ENCODE measurements at regions not wholly inside any gene's neighbourhood (a gene's known extent, or its start where the extent isn't known, plus 50 kb on each side); places are given as distances from the start of the nearest gene placed in this dataset.
"Not testable (repeated sequence)": the region's sequence is repeated elsewhere in the genome, so short reads cannot be mapped to it uniquely, and the experiment has no call there.

DNA sequence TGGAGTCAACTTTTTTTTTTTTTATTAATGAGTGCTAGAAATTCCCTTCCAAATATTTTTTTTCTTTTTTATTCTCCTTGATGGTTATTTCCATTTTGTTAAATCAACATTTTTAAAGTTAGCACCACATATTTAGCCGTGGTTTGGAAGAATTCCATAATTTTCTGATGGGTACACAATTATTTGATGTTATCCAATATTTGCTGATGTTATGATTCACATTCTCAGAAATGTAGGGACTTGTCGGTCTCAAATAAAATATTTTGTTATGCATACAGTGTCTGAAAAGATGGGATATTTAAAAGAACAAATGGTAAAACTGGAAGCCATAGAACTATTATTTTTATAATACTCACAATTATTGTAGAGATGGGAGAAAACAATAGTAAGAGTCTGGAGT, 911.5 kb upstream of the GBE1 start:
- Mint-ChIP-seq H3K9me3 (peaks cover 18% of the 10 kb centered on the region), H3K27me3 (no peaks in the 10 kb centered on the region), H3K27ac (no peak overlapping the region), H3K4me3 (no peak overlapping the region), H3K36me3 (ENCODE audit: low read depth) (no peaks in the 10 kb centered on the region), H3K4me1 (ENCODE audit: low read depth) (no peaks in the 10 kb centered on the region)

DNA sequence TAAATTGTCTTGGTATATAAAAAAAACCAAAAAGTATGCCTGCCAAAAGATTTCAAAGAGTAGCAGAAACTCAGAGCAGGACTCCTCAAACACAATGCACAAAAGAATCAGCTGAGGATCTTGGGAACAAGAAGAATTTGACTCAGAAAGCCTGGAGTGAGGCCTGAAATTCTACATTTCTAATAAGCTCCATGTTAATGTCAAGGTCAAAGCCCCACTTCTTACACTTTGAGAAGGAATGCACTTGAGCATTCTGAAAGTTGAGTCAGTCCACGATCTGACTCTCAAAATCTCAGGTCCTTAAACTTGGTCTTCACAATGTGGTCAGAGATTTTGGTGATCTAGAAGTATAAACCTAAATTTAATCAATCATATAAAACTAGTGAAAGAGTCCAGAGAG, 910.0 kb upstream of the GBE1 start:
- Mint-ChIP-seq H3K36me3 (ENCODE audit: low read depth) (no peaks in the 10 kb centered on the region), H3K27ac (no peak overlapping the region)

DNA sequence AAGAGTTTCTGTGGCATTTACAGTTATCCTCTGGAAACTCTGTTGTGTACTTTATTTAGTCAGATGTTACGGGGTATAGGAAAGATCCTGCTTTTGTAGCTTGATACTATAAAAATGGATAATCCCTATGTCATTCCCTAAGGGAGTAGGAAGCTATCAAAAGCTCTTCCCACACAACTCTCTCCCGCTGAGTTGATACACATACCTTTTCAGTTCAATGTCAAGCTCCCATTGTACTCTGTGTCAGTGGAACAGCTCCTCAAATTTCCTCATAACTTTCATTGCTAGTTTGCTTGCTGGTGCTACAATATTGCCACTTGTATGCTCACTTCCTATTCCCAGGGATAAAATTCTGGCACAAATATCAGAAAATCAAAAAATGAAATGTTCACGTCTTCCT, 893.3 kb upstream of the GBE1 start:
- H3K4me1 Mint-ChIP-seq (ENCODE audit: low read depth) = no peaks in the 10 kb centered on the region
- no peak overlapping the region for H3K4me3 Mint-ChIP-seq
- peaks cover 11% of the 10 kb centered on the region for H3K9me3 Mint-ChIP-seq
- no peaks in the 10 kb centered on the region for H3K36me3 Mint-ChIP-seq (ENCODE audit: low read depth)
- H3K27me3 Mint-ChIP-seq = no peaks in the 10 kb centered on the region
- H3K27ac Mint-ChIP-seq = no peak overlapping the region

More for the DNA sequence above, 910.0 kb upstream of the GBE1 start:
- Mint-ChIP-seq H3K4me3 (no peak overlapping the region), H3K9me3 (peaks cover 22% of the 10 kb centered on the region), H3K4me1 (ENCODE audit: low read depth) (no peaks in the 10 kb centered on the region), H3K27me3 (no peaks in the 10 kb centered on the region)

DNA sequence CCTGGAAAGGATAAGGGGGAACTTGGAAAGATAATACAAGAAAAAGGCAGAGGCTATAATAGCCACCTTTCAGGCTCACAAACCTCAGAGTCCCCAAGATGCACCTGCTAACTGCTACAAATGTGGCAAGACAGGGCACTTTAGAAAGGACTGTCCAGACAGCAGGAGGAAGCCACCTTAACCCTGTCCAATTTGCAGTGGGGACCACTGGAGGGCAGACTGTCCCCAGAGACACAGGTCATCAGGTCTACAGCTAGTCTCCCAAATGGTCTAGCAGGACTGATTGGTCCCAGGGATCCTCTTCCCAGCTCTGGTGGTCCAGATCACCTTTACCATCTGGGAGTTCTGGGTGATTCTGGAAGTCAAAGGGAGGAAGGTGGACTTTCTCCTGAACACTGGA, 882.5 kb upstream of the GBE1 start:
- no peak overlapping the region for H3K27ac Mint-ChIP-seq
- no peaks in the 10 kb centered on the region for H3K4me1 Mint-ChIP-seq (ENCODE audit: low read depth)
- H3K4me3 Mint-ChIP-seq = no peak overlapping the region
- H3K9me3 Mint-ChIP-seq = peaks cover 6% of the 10 kb centered on the region
- no peaks in the 10 kb centered on the region for H3K36me3 Mint-ChIP-seq (ENCODE audit: low read depth)
- H3K27me3 Mint-ChIP-seq = no peaks in the 10 kb centered on the region

DNA sequence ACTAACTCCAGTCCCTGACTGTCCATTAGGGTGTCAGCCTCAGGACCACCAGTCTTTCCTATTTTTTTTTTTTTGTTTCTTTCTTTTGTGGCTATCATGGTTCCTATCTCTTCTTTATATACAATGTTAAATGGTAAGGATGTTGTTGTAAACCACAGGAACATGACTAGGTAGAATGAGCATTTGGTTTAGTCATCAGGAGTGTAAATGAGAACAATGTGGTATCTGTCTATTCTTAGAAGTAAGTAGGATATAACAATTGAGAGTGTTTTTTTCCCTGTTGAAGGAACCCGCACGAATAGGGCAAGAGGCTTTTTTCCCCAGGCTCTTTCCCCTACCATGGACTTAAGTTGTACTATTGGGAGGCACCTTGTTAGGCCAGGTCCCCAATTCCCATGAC, 880.3 kb upstream of the GBE1 start:
- Mint-ChIP-seq H3K9me3 (peaks cover 6% of the 10 kb centered on the region), H3K4me1 (ENCODE audit: low read depth) (no peaks in the 10 kb centered on the region), H3K36me3 (ENCODE audit: low read depth) (no peaks in the 10 kb centered on the region), H3K27me3 (no peaks in the 10 kb centered on the region), H3K4me3 (no peak overlapping the region), H3K27ac (no peak overlapping the region)

DNA sequence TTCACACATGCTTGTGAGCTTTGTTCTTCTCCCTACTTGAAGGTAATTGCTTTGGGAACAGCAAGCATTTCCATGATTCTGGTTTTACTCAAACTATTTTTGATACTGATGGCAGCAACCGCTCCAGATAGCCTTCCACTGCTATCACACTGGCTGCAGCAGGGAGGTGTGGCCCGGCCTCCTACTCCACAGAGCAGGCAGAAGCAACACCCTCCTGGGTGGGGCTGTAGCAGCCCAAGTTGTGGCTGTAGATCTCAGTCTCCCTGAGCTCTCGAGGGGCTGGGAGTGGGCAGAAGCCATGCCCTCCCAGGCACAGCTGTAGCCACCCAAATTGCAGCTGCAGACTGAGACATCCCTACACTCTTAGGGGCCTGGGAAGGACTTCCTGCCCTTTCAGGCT, 878.8 kb upstream of the GBE1 start:
- Mint-ChIP-seq H3K4me3 (no peak overlapping the region), H3K9me3 (no peaks in the 10 kb centered on the region), H3K4me1 (ENCODE audit: low read depth) (no peaks in the 10 kb centered on the region), H3K36me3 (ENCODE audit: low read depth) (no peaks in the 10 kb centered on the region), H3K27ac (no peak overlapping the region), H3K27me3 (no peaks in the 10 kb centered on the region)

DNA sequence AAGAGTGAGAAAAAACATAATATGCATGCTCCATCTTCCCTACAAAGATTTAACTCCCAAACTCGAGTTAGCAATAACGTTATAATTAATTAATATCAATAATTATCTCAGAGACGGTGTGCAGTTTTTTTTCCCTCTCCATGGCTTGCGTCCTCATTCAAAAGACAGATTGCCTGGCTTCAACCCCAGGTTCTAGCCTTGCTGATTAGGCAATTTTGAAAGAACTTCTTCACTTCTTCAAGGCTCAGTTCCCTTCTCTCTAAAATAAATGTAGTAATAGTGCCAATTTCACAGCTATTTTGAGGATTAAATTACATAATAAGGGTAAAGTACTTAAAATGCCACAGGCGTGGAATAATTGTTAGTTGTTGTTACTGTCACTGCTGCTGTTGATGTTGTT, 876.1 kb upstream of the GBE1 start:
- no peaks in the 10 kb centered on the region for H3K27me3 Mint-ChIP-seq
- no peaks in the 10 kb centered on the region for H3K36me3 Mint-ChIP-seq (ENCODE audit: low read depth)
- H3K4me1 Mint-ChIP-seq (ENCODE audit: low read depth) = no peaks in the 10 kb centered on the region
- H3K4me3 Mint-ChIP-seq = no peak overlapping the region
- H3K9me3 Mint-ChIP-seq = no peaks in the 10 kb centered on the region
- no peak overlapping the region for H3K27ac Mint-ChIP-seq

DNA sequence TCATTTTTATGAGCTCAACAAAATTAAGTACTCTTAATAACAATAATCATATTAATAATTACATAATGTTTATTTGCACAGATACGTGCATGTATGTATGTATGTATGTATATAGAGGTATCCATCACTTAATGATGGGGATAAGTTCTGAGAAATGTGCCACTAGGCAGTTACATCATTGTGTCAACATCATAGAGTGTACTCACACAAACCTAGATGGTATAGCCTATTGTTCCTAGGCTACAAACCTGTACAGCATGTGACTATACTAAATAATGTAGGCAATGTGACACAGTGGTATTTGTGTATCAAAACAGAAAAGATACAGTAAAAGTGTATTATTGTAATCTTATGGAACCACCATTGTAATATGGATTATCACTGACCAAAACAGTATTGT, 874.7 kb upstream of the GBE1 start:
- Mint-ChIP-seq H3K27ac (no peak overlapping the region), H3K36me3 (ENCODE audit: low read depth) (no peaks in the 10 kb centered on the region), H3K4me1 (ENCODE audit: low read depth) (no peaks in the 10 kb centered on the region), H3K9me3 (peaks cover under 1% of the 10 kb centered on the region), H3K27me3 (no peaks in the 10 kb centered on the region), H3K4me3 (no peak overlapping the region)

DNA sequence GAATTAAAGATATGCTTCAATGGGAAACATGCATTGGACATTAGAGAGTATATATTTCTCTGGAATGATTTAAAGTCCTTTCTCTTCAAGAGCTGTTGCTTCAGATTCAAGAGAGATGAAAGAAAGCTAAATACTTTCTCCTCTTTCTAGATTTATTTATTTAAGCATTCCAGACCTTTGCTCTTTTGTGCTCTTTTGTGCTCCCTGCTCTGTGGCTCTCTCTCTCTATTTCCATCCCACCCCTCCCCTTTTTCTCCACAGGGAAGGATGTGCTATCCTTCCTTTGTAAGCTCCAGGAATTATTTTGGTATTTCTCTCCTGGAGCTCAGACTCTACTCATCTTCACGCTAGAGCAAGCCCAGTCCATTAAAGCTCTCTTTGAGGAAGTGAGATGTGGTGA, 871.9 kb upstream of the GBE1 start:
- Mint-ChIP-seq H3K27me3 (no peaks in the 10 kb centered on the region), H3K4me3 (no peak overlapping the region), H3K36me3 (ENCODE audit: low read depth) (no peaks in the 10 kb centered on the region), H3K9me3 (peaks cover 9% of the 10 kb centered on the region), H3K27ac (no peak overlapping the region), H3K4me1 (ENCODE audit: low read depth) (no peaks in the 10 kb centered on the region)

DNA sequence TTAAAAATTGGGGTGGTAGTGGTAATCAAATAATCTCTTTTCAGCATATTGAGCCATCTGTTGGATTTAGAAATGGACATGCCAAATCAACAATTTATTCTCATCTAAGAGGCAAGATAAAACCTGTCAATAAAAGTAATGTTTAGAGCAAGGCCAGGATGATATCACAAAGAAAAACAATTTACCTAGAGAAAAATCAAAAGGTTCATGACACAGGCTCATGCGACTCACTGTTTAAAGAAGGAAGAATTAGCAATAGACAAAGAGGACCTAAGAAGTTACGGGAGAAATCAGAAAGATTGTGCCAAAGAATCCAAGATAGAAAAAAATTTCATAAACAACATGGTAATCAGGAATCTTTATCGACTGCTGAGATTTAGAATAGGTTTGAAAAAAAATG, 868.5 kb upstream of the GBE1 start:
- Mint-ChIP-seq H3K36me3 (ENCODE audit: low read depth) (no peaks in the 10 kb centered on the region), H3K4me3 (no peak overlapping the region), H3K4me1 (ENCODE audit: low read depth) (no peaks in the 10 kb centered on the region), H3K27ac (no peak overlapping the region), H3K27me3 (no peaks in the 10 kb centered on the region), H3K9me3 (peaks cover 20% of the 10 kb centered on the region)

DNA sequence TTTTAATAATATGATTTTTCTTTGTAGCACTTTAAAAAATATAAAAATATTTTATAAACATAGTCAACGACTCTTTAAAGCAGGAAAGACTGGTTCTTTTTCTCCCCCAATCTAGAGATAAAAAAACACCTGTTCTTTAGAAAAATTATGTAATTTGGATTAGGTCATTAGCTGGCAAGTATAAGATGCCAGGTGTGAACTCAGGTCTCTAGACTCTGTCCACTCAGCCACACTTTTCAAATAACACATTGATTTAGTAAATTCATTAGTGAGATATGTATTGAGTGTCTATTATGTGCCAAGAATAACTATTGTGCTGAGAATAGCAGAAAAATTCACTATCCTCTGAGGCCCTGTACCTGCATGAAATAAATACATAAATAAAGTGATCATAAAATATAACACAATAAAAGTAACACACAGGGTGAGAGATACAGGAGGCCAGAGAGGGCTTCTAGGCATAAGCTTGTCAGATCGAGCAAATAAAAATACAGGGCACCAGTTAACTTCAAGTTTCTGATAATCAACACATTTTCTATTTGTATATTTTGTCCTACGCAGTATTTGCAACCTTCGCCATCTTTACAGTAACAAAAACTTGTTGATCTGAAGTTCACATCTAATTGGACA, 867.1 kb upstream of the GBE1 start:
- Mint-ChIP-seq H3K27ac (no peak overlapping the region), H3K9me3 (peaks cover 20% of the 10 kb centered on the region), H3K4me3 (no peak overlapping the region), H3K36me3 (ENCODE audit: low read depth) (no peaks in the 10 kb centered on the region), H3K4me1 (ENCODE audit: low read depth) (no peaks in the 10 kb centered on the region), H3K27me3 (no peaks in the 10 kb centered on the region)

DNA sequence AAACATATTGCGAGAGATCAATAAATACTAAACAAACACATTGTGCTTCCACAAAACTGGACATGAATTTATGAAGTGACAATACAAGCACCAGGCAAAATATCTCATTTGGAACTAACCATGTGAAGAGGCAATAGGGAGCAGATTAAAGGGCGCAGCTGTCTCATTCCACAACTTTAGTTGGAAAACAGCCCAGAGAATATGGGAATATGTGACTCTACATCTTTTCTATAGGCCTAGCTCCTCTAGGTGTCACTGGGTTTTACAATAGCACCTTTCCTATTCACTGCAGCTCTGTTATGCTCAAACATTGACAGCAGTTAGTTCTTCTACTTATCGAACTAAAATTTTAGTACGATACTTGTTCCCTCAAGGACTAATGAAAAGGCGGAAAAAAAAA, 866.3 kb upstream of the GBE1 start:
- H3K4me1 Mint-ChIP-seq (ENCODE audit: low read depth) = no peaks in the 10 kb centered on the region
- H3K9me3 Mint-ChIP-seq = peaks cover 20% of the 10 kb centered on the region

DNA sequence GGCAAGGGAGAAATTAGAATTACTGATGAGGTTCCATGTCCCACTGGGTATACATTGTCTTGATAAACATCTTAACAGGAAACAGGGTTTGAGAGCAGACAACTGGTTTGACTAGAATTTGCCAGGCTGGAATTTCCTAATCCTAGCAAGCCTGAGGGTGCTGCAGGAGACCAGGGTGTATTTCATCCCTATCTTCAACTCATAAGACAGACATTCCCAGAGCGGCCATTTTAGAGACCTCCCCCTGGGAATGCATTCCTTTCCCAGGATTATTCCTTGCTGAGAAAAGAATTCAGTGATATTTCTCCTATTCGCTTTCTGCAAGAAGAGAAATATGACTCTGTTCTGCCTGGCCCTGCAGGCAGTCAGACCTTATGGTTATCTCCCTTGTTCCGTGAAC, 859.3 kb upstream of the GBE1 start:
- not testable (repeated sequence) for H3K4me1 Mint-ChIP-seq (ENCODE audit: low read depth); H3K27ac Mint-ChIP-seq; H3K36me3 Mint-ChIP-seq (ENCODE audit: low read depth); H3K4me3 Mint-ChIP-seq; H3K27me3 Mint-ChIP-seq
- peaks cover 12% of the 10 kb centered on the region for H3K9me3 Mint-ChIP-seq

More for the DNA sequence above, 866.3 kb upstream of the GBE1 start:
- Mint-ChIP-seq H3K4me3 (no peak overlapping the region), H3K27me3 (no peaks in the 10 kb centered on the region), H3K27ac (no peak overlapping the region), H3K36me3 (ENCODE audit: low read depth) (no peaks in the 10 kb centered on the region)

DNA sequence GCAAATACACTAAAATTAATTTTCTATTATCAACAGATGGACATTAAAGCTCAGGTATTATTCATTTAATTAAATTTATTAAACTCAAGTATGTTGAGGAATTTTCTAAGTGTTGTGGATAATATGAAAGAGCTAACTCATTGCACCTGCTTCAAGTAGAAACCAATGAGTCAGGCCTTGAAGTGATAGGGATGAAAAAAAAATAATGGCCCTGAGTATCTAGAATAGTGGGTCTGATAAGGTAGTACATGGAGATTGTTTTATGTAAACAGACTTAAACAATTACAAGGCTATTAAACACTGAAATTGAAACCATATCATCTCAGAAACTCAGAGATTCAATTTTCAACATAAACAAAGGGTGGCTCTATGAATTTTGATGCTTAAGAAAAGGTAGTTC, 857.1 kb upstream of the GBE1 start:
- Mint-ChIP-seq H3K9me3 (peaks cover 16% of the 10 kb centered on the region), H3K4me3 (no peak overlapping the region), H3K27me3 (no peaks in the 10 kb centered on the region), H3K4me1 (ENCODE audit: low read depth) (no peaks in the 10 kb centered on the region), H3K36me3 (ENCODE audit: low read depth) (no peaks in the 10 kb centered on the region), H3K27ac (no peak overlapping the region)

DNA sequence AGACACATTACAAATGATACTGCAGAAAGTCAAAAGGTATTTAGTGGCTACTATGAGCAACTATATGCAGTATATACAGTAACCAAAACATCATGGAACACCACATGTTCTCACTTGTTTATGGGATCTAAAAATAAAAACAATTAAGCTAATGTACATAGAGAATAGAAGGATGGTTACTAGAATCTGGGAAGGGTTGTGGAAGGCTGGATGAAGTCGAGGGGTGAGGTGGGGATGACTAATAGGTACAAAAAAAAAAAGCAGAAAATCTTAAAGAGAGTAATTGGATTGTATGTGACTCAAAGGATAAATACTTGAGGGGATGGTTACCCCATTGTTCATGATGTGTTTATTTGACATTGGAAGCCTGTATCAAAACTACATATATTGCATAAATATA, 848.8 kb upstream of the GBE1 start:
- H3K27ac Mint-ChIP-seq = no peak overlapping the region
- no peaks in the 10 kb centered on the region for H3K36me3 Mint-ChIP-seq (ENCODE audit: low read depth)
- no peak overlapping the region for H3K4me3 Mint-ChIP-seq
- H3K27me3 Mint-ChIP-seq = no peaks in the 10 kb centered on the region
- H3K4me1 Mint-ChIP-seq (ENCODE audit: low read depth) = no peaks in the 10 kb centered on the region
- H3K9me3 Mint-ChIP-seq = peaks cover 21% of the 10 kb centered on the region

DNA sequence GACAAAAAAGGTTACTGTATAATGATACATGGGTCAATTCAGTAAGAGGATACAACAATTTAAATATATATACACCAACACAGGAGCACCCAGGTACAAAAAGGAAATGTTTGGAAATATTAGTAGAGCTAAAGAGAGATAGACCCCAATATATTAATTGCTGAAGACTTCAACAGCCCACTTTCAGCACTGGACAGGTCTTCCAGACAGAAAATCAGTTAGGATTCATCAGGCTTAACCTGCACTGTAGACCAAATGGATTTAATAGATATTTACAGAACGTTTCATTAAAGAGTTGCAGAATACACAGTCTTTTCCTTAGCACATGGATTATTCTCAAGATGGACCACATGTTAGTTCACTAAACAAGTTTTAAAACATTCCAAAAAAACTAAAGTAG, 845.9 kb upstream of the GBE1 start:
- Mint-ChIP-seq H3K4me3 (no peak overlapping the region), H3K36me3 (ENCODE audit: low read depth) (no peaks in the 10 kb centered on the region), H3K27me3 (no peaks in the 10 kb centered on the region), H3K9me3 (peaks cover 18% of the 10 kb centered on the region), H3K4me1 (ENCODE audit: low read depth) (no peaks in the 10 kb centered on the region), H3K27ac (no peak overlapping the region)

Measured in stimulated activated naive CD8-positive, alpha-beta T cell treated with anti-CD3 and anti-CD28 coated beads, Interleukin-15, Interleukin-2, amounts not matched to agents 100 ng/mL and 50 ng/mL, for 24 hours (primary cell).